Ovary (tissue), 3 donors: ENCODE measurements at regions not wholly inside any gene's neighbourhood (a gene's known extent, or its start where the extent isn't known, plus 50 kb on each side); places are given as distances from the start of the nearest gene placed in this dataset.
"Not testable (repeated sequence)": the region's sequence is repeated elsewhere in the genome, so short reads cannot be mapped to it uniquely, and the experiment has no call there.

Source experiments
- EP300 ChIP-seq: sonication (generic); formaldehyde crosslinking; IDR thresholded peaks from one replicate; pipeline ENCODE4 v1.6.1; 2017; ENCODE audit warnings: antibody characterized with exemption
- TF ChIP-seq, protein P1 (sequence below), 3 donors: fragments of 450-650 bp in 2 of 3; fragments of 200-600 bp in 1 of 3; IDR thresholded peaks; one replicate each; pipeline versions ENCODE4 v1.5.1 to v1.8.0; 2016 to 2022; ENCODE audit warnings: antibody characterized with exemption in 3 of 3, mild to moderate bottlenecking in 1 of 3
- donor health status: DM: no; HTN: no; CAD: no.

GRCh38 chr11:49750447-49750846 lies 201.7 kb upstream of the OR4C13 start:
- not testable (repeated sequence) for TF ChIP-seq EP300
- TF ChIP-seq, protein P1, sequence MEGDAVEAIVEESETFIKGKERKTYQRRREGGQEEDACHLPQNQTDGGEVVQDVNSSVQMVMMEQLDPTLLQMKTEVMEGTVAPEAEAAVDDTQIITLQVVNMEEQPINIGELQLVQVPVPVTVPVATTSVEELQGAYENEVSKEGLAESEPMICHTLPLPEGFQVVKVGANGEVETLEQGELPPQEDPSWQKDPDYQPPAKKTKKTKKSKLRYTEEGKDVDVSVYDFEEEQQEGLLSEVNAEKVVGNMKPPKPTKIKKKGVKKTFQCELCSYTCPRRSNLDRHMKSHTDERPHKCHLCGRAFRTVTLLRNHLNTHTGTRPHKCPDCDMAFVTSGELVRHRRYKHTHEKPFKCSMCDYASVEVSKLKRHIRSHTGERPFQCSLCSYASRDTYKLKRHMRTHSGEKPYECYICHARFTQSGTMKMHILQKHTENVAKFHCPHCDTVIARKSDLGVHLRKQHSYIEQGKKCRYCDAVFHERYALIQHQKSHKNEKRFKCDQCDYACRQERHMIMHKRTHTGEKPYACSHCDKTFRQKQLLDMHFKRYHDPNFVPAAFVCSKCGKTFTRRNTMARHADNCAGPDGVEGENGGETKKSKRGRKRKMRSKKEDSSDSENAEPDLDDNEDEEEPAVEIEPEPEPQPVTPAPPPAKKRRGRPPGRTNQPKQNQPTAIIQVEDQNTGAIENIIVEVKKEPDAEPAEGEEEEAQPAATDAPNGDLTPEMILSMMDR (IDR thresholded peaks at IDR 0.05): not testable (repeated sequence)
